Activated CD8-positive, alpha-beta memory T cell treated with anti-CD3 and anti-CD28 coated beads, Interleukin-2, amount 50 U/mL, for 24 hours (primary cell): ENCODE measurements at regions not wholly inside any gene's neighbourhood (a gene's known extent, or its start where the extent isn't known, plus 50 kb on each side); places are given as distances from the start of the nearest gene placed in this dataset.

Experiments used
- DNase-seq: peaks from one replicate; pipeline ENCODE4 v3.0.0-alpha.2; 2020; ENCODE audit errors: extremely low read depth

- DNase-seq: no peak
These were observed 50.3 kb upstream of the CNIH3 start for GRCh38 chr1:224565611-224566406.
